ENCODE measurements at regions not wholly inside any gene's neighbourhood (a gene's known extent, or its start where the extent isn't known, plus 50 kb on each side); places are given as distances from the start of the nearest gene placed in this dataset.

- no CpG with 5 or more reads among the region's 3 CpGs for WGBS, 2 experiments (ENCODE audit: extremely low coverage in 2 of 2, insufficient read length in 1 of 2)
Measured at GRCh38 chr10:8778713-8779112, 724.2 kb downstream of the GATA3 start.

More at GRCh38 chr10:8778713-8779112, 724.2 kb downstream of the GATA3 start:
- Histone ChIP-seq H3K9me1 (ENCODE audit: insufficient read depth, low read length) (no peaks in the 10 kb centered on the region), H3K4me2 (ENCODE audit: low read depth, low read length) (no peak overlapping the region), H3K56ac (ENCODE audit: extremely low read depth, insufficient read depth, low read length) (no peak overlapping the region), H3K27ac (ENCODE audit: insufficient read depth, low read length) (no peak overlapping the region), H2BK120ac (ENCODE audit: low read depth, low read length) (no peak overlapping the region), H3K9ac (ENCODE audit: low read depth, low read length) (no peak overlapping the region), H4K5ac (ENCODE audit: low read depth, low read length) (no peak overlapping the region), H3K18ac (ENCODE audit: low read depth, low read length) (no peak overlapping the region), H3K23ac (ENCODE audit: low read depth, low read length) (no peak overlapping the region), H4K91ac (ENCODE audit: insufficient read depth, low read depth, low read length) (no peak overlapping the region), H2AFZ (replicated peaks; ENCODE audit: low read length, poor library complexity) (no peak overlapping the region), H4K8ac (ENCODE audit: low read depth in 2 of 2, low read length in 2 of 2) (no peak overlapping the region), H2BK20ac (ENCODE audit: low read depth, low read length) (no peak overlapping the region), H3K79me1 (ENCODE audit: low read depth in 1 of 2, low read length in 2 of 2) (no peaks in the 10 kb centered on the region), H2BK5ac (ENCODE audit: low read depth, low read length, poor library complexity, severe bottlenecking) (no peak overlapping the region), H3K14ac (replicated peaks; ENCODE audit: low read depth, low read length) (no peak overlapping the region), H2BK15ac (ENCODE audit: low read depth, low read length) (no peak overlapping the region), H4K20me1 (ENCODE audit: insufficient read depth, low read length) (no peaks in the 10 kb centered on the region), H2AK5ac (ENCODE audit: low read depth, low read length) (no peak overlapping the region), H3K27me3 (ENCODE audit: control insufficient read depth, insufficient read depth, low read length) (no peaks in the 10 kb centered on the region), H3K9me3 (ENCODE audit: control insufficient read depth, insufficient read depth, low read length) (peaks cover 4% of the 10 kb centered on the region; the same call in 1 of the 2 replicates), H3K36me3 (ENCODE audit: control insufficient read depth, insufficient read depth, low read length) (no peaks in the 10 kb centered on the region), H3K4ac (ENCODE audit: low read depth, low read length) (no peak overlapping the region), H2AK9ac (replicated peaks; ENCODE audit: low read depth, low read length, poor library complexity) (no peak overlapping the region), H3K4me1 (ENCODE audit: control insufficient read depth, insufficient read depth, low read length) (no peaks in the 10 kb centered on the region), H3K4me3 (ENCODE audit: insufficient read depth, low read depth, low read length) (no peak overlapping the region)
- no peak for TF ChIP-seq CHD1 (IDR thresholded peaks at IDR 0.05; ENCODE audit: low read depth, low read length)
- TF ChIP-seq MXI1 (IDR thresholded peaks at IDR 0.05; ENCODE audit: borderline replicate concordance, low read depth, low read length), result no peak
- TF ChIP-seq RCOR1 (IDR thresholded peaks at IDR 0.05; ENCODE audit: insufficient replicate concordance, low read length), result no peak
- TF ChIP-seq, protein P1, sequence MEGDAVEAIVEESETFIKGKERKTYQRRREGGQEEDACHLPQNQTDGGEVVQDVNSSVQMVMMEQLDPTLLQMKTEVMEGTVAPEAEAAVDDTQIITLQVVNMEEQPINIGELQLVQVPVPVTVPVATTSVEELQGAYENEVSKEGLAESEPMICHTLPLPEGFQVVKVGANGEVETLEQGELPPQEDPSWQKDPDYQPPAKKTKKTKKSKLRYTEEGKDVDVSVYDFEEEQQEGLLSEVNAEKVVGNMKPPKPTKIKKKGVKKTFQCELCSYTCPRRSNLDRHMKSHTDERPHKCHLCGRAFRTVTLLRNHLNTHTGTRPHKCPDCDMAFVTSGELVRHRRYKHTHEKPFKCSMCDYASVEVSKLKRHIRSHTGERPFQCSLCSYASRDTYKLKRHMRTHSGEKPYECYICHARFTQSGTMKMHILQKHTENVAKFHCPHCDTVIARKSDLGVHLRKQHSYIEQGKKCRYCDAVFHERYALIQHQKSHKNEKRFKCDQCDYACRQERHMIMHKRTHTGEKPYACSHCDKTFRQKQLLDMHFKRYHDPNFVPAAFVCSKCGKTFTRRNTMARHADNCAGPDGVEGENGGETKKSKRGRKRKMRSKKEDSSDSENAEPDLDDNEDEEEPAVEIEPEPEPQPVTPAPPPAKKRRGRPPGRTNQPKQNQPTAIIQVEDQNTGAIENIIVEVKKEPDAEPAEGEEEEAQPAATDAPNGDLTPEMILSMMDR (conservative IDR thresholded peaks at IDR 0.05; ENCODE audit: low read depth, low read length), result no peak
- no peak for TF ChIP-seq USF2 (IDR thresholded peaks at IDR 0.05; ENCODE audit: low read depth, low read length)
- TF ChIP-seq CEBPB (IDR thresholded peaks at IDR 0.05; ENCODE audit: low read depth, low read length), result no peak
- no peak for TF ChIP-seq BHLHE40 (IDR thresholded peaks at IDR 0.05; ENCODE audit: low read depth, low read length)
- TF ChIP-seq MAFK (IDR thresholded peaks at IDR 0.05; ENCODE audit: low read depth, low read length), result no peak
- DNase-seq (no peak), ATAC-seq (ENCODE audit: low read depth) (no peak)
- in situ Hi-C loops (cut with MboI; ENCODE audit: low sequenced_read_pairs), result no loop called here
- ChIA-PET CTCF (no interaction called here), POLR2A (ENCODE audit: unreplicated experiment) (no interaction called here)
- intact Hi-C loops (cut with micrococcal nuclease), result no loop called here
- BruUV-seq (replicated peaks), result no TSS peak
- dilution Hi-C loops (cut with HindIII; ENCODE audit: low sequenced_read_pairs, unreplicated experiment), result no loop called here

All from IMR-90 (cell line).